MCF 10A (cell line): ENCODE measurements at regions not wholly inside any gene's neighbourhood (a gene's known extent, or its start where the extent isn't known, plus 50 kb on each side); places are given as distances from the start of the nearest gene placed in this dataset.

Experiments used
- BruUV-seq: library from RNA; stranded (reverse); fragments of 400-500 nt; replicated peaks from 2 replicates; lab custom pipeline; 2021; lab: Mats Ljungman, UMichigan
- CTCF ChIA-PET: fragments of 300-600 bp; sonication (Branson Sonifier 250); formaldehyde crosslinking; extraction: SDS; loops from one replicate; lab custom pipeline; 2021; ENCODE audit warnings: antibody characterized with exemption, inconsistent platforms; lab: Yijun Ruan, JAX
- POLR2A ChIA-PET: fragments of 300-600, 350-650 bp; sonication (Branson Sonifier 250); formaldehyde crosslinking; extraction: SDS; loops from one replicate; lab custom pipeline; 2020; ENCODE audit warnings: antibody characterized with exemption, inconsistent platforms; lab: Yijun Ruan, JAX
- DNase-seq: peaks from one replicate; pipeline ENCODE4 v3.0.0-alpha.2; 2018; ENCODE audit not compliant: unreplicated experiment
- H3K27ac Mint-ChIP-seq: one replicate; pipeline ENCODE4 v1.8.0; 2022; ENCODE audit warnings: mild to moderate bottlenecking, low read depth, mixed read lengths; ENCODE audit not compliant: unreplicated experiment
- H3K27me3 Mint-ChIP-seq: one replicate; pipeline ENCODE4 v1.8.0; 2022; ENCODE audit warnings: mixed read lengths; ENCODE audit not compliant: insufficient read depth, unreplicated experiment
- H3K36me3 Mint-ChIP-seq: one replicate; pipeline ENCODE4 v1.8.0; 2022; ENCODE audit warnings: mild to moderate bottlenecking, moderate library complexity, mixed read lengths; ENCODE audit not compliant: insufficient read depth, unreplicated experiment
- H3K4me1 Mint-ChIP-seq: one replicate; pipeline ENCODE4 v1.8.0; 2022; ENCODE audit warnings: mixed read lengths; ENCODE audit not compliant: insufficient read depth, unreplicated experiment
- H3K4me3 Mint-ChIP-seq: one replicate; pipeline ENCODE4 v1.8.0; 2022; ENCODE audit warnings: mild to moderate bottlenecking, moderate library complexity, mixed read lengths; ENCODE audit not compliant: unreplicated experiment
- H3K9me3 Mint-ChIP-seq: one replicate; pipeline ENCODE4 v1.8.0; 2022; ENCODE audit warnings: mixed read lengths; ENCODE audit not compliant: unreplicated experiment
- intact Hi-C: fragments of 100-400 bp; cut with micrococcal nuclease; formaldehyde crosslinking; loops from 2 replicates; pipeline ENCODE4 v1.14.1; 2022
- TF ChIP-seq, protein P1 (sequence below): fragments of 200-600 bp; IDR thresholded peaks from one replicate; pipeline ENCODE4 v1.8.0; 2022; ENCODE audit warnings: antibody characterized with exemption, mild to moderate bottlenecking; ENCODE audit not compliant: unreplicated experiment

DNA sequence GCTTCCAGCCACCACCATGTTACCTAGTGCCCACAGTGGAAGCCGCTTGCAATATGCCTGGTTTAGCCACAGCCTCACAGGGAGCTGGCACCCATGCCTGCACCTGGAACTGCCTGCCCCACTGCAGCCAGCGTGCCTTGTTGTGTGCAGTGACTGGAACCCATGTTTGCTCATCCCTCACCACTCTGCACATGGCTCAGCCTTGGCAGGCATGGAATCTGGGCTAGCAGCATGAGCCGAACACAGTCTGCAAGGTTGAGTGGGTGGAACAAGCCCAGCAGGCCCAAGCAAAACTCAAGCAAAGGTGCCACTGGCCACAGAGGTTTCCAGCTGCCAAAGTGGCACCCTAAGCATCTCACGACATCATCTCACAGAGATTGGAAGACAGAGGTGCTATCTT lies 269.5 kb downstream of the PCDH20 start:
- intact Hi-C loops = no loop called here
- Mint-ChIP-seq H3K9me3 (peaks cover 16% of the 10 kb centered on the region), H3K36me3 (no peaks in the 10 kb centered on the region), H3K4me1 (no peaks in the 10 kb centered on the region), H3K27me3 (no peaks in the 10 kb centered on the region), H3K4me3 (no peak overlapping the region), H3K27ac (no peak overlapping the region)
- ChIA-PET POLR2A (no interaction called here), CTCF (no interaction called here)
- no peak for DNase-seq
- BruUV-seq = no TSS peak
- TF ChIP-seq, protein P1, sequence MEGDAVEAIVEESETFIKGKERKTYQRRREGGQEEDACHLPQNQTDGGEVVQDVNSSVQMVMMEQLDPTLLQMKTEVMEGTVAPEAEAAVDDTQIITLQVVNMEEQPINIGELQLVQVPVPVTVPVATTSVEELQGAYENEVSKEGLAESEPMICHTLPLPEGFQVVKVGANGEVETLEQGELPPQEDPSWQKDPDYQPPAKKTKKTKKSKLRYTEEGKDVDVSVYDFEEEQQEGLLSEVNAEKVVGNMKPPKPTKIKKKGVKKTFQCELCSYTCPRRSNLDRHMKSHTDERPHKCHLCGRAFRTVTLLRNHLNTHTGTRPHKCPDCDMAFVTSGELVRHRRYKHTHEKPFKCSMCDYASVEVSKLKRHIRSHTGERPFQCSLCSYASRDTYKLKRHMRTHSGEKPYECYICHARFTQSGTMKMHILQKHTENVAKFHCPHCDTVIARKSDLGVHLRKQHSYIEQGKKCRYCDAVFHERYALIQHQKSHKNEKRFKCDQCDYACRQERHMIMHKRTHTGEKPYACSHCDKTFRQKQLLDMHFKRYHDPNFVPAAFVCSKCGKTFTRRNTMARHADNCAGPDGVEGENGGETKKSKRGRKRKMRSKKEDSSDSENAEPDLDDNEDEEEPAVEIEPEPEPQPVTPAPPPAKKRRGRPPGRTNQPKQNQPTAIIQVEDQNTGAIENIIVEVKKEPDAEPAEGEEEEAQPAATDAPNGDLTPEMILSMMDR = no peak

DNA sequence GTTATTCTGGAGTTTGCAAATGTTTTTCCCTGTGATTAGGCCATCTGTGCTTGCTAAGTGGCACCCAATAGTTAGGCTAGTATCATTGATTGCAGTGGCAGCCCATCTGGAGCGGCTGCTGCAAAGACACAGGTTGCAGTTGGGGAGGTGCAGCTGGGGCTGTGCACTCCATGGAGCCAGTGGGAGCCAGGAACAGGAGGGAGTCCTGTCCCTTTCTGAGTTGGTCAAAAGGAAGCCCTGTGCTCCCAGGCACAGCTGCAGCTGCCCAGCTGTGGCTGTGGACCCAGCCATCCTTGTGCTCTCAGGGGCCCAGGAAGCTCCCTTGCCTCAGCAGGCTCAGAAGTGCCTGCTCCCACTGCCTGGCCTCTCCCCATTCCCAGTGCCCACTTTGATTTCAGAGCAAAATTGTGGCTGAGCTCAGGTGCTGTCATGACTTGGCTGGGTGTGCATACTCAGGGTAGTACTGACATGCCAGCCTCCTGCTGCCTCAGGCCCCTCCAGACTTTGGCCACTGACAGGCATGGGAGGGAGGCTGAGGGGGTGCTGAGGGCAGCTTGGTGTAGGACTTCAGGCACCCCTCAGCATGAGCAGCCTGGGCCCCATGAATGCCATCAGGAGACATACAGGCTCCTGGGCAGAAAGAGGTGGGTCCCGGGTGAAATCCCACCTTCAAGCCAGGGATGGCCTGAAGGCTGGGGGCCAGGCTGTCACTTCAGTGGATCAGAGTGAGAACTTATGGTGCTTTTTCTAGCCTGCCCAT lies 270.6 kb downstream of the PCDH20 start:
- no TSS peak for BruUV-seq
- H3K27ac Mint-ChIP-seq = no peak overlapping the region

DNA sequence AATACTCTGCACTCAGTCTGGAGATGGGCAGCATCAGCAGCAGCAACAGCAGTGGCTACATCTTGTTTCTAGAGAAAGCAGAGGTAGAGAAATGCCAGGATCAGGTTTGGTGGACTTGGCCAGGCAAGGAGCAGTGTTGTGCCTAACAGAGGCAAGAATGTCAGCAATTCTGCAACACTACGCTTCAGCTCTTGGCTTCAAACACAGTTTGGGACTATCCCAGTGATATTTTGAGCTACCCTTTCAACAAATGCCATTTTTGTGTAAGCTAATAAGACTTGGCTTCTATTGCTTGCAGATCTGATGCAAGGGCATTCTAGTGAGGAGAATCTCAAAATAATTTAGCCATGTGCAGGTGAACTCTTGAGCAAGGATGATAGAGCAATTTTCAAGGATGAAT lies 271.3 kb downstream of the PCDH20 start:
- Mint-ChIP-seq H3K36me3 (no peaks in the 10 kb centered on the region), H3K4me3 (no peak overlapping the region), H3K27ac (no peak overlapping the region), H3K4me1 (no peaks in the 10 kb centered on the region), H3K27me3 (no peaks in the 10 kb centered on the region), H3K9me3 (peaks cover 24% of the 10 kb centered on the region)
- DNase-seq = no peak
- BruUV-seq = no TSS peak
- ChIA-PET POLR2A (no interaction called here), CTCF (no interaction called here)
- intact Hi-C loops = no loop called here
- TF ChIP-seq, protein P1 = no peak

More for the DNA sequence above, 270.6 kb downstream of the PCDH20 start:
- ChIA-PET CTCF (no interaction called here), POLR2A (no interaction called here)
- TF ChIP-seq, protein P1 = no peak
- H3K36me3 Mint-ChIP-seq = no peaks in the 10 kb centered on the region
- no peak for DNase-seq
- H3K4me3 Mint-ChIP-seq = no peak overlapping the region
- peaks cover 18% of the 10 kb centered on the region for H3K9me3 Mint-ChIP-seq
- H3K4me1 Mint-ChIP-seq = no peaks in the 10 kb centered on the region
- intact Hi-C loops = no loop called here
- no peaks in the 10 kb centered on the region for H3K27me3 Mint-ChIP-seq

DNA sequence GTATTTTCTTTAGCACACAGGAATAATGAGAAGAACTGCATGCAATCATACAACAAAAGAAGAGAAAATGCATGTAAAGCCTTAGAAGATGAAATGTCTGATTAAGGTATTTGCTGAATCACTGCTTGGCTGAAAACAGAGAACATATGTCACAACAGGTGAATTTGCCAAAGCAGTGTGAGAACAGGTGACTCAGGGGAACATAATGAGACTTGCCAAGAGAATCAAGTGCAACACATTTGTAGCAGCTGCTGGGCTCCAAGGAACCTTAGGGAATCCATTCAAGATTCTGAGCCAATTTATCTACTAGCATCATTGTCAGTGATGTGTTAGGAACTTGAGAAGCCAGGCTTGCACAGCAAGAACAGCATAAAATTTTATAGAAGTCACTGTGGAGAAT lies 273.1 kb downstream of the PCDH20 start:
- Mint-ChIP-seq H3K27ac (no peak overlapping the region), H3K9me3 (peaks cover 24% of the 10 kb centered on the region), H3K4me1 (no peaks in the 10 kb centered on the region), H3K36me3 (no peaks in the 10 kb centered on the region), H3K27me3 (no peaks in the 10 kb centered on the region), H3K4me3 (no peak overlapping the region)
- ChIA-PET CTCF (no interaction called here), POLR2A (interaction anchor here (0.6 to 0.9 kb wide), 4 partner anchors 13 to 89 kb away, joined by 3 to 4 read pairs (median 3); no protein-coding TSS in a partner anchor)
- DNase-seq = peak; percentile 71
- intact Hi-C loops = no loop called here
- BruUV-seq = no TSS peak
- TF ChIP-seq, protein P1 = no peak
